ENCODE measurements at regions not wholly inside any gene's neighbourhood (a gene's known extent, or its start where the extent isn't known, plus 50 kb on each side); places are given as distances from the start of the nearest gene placed in this dataset.

- TF ChIP-seq CTCF (IDR thresholded peaks at IDR 0.05) (no peak), POLR2AphosphoS5 (IDR thresholded peaks at IDR 0.05) (no peak)
These were observed 100.3 kb downstream of the GJA1 start for GRCh38 chr6:121535777-121536176.

All from gastroesophageal sphincter (tissue), 3 donors.